Activated CD4-positive, alpha-beta T cell treated with anti-CD3 and anti-CD28 coated beads, Interleukin-2, amount 50 U/mL, for 48 hours (primary cell): ENCODE measurements at regions not wholly inside any gene's neighbourhood (a gene's known extent, or its start where the extent isn't known, plus 50 kb on each side); places are given as distances from the start of the nearest gene placed in this dataset.

Experiments used
- DNase-seq, 2 experiments: peaks; one replicate each; pipeline ENCODE4 v3.0.0-alpha.2; 2020

- DNase-seq: peak; percentile 80 to 85
Measured at GRCh38 chr4:56757821-56758411, 63.6 kb downstream of the SPINK2 start.

GRCh38 chr4:56757261-56757746, 64.2 kb downstream of the SPINK2 start:
- peak in 1 of 2 experiments; percentile 35 for DNase-seq

GRCh38 chr4:56755901-56756300, 65.6 kb downstream of the SPINK2 start:
- no peak for DNase-seq

GRCh38 chr4:56752985-56753384, 68.5 kb downstream of the SPINK2 start:
- DNase-seq: no peak

- no peak for DNase-seq
Measured at GRCh38 chr4:56750231-56750630, 69.1 kb upstream of the HOPX start.

GRCh38 chr4:56748271-56748670, 67.2 kb upstream of the HOPX start:
- no peak for DNase-seq

- no peak for DNase-seq
Measured at GRCh38 chr4:56746639-56747038, 65.5 kb upstream of the HOPX start.

GRCh38 chr4:56745042-56745441, 63.9 kb upstream of the HOPX start:
- DNase-seq: no peak

GRCh38 chr4:56744030-56744429, 62.9 kb upstream of the HOPX start:
- DNase-seq: no peak

- DNase-seq: no peak
Measured at GRCh38 chr4:56743550-56743949, 62.5 kb upstream of the HOPX start.

GRCh38 chr4:56742080-56742871, 61.2 kb upstream of the HOPX start:
- no peak for DNase-seq

- no peak for DNase-seq
Measured at GRCh38 chr4:56741595-56741994, 60.5 kb upstream of the HOPX start.

GRCh38 chr4:56739066-56739777, 58.1 kb upstream of the HOPX start:
- no peak for DNase-seq

GRCh38 chr4:56737666-56738065, 56.6 kb upstream of the HOPX start:
- DNase-seq: no peak

- DNase-seq: no peak
Measured at GRCh38 chr4:56733352-56733751, 52.3 kb upstream of the HOPX start.

- DNase-seq: no peak
Measured at GRCh38 chr4:56732301-56732700, 51.2 kb upstream of the HOPX start.

GRCh38 chr4:56731857-56732256, 50.8 kb upstream of the HOPX start:
- no peak for DNase-seq
